Activated CD8-positive, alpha-beta T cell treated with anti-CD3 and anti-CD28 coated beads for 36 hours (primary cell): ENCODE measurements at regions not wholly inside any gene's neighbourhood (a gene's known extent, or its start where the extent isn't known, plus 50 kb on each side); places are given as distances from the start of the nearest gene placed in this dataset.
A peak's percentile ranks its signal among the peaks of the same experiment; 100 is the strongest.

Source experiments
- ATAC-seq: fragments of 200-7000 bp; cut with Tn5 transposase; one replicate; pipeline ENCODE4 v1.10.0; 2021; ENCODE audit warnings: mild to moderate bottlenecking, moderate library complexity
- CTCF ChIA-PET: fragments of 350-600 bp; sonication (Branson Sonifier 250); formaldehyde crosslinking; loops from one replicate; lab custom pipeline; 2021; ENCODE audit warnings: antibody characterized with exemption; lab: Charles Lee
- POLR2A ChIA-PET: fragments of 350-600 bp; sonication (Branson Sonifier 250); formaldehyde crosslinking; loops from one replicate; lab custom pipeline; 2021; ENCODE audit warnings: antibody characterized with exemption; lab: Charles Lee
- DNase-seq: peaks from one replicate; pipeline ENCODE4 v3.0.0-alpha.2; 2020
- H3K27ac Mint-ChIP-seq: one replicate; pipeline ENCODE4 v1.8.0; 2021; ENCODE audit warnings: mild to moderate bottlenecking, mixed read lengths
- H3K27me3 Mint-ChIP-seq: one replicate; pipeline ENCODE4 v1.8.0; 2021; ENCODE audit warnings: mixed read lengths
- H3K36me3 Mint-ChIP-seq: one replicate; pipeline ENCODE4 v1.8.0; 2021; ENCODE audit warnings: low read depth, mixed read lengths
- H3K4me1 Mint-ChIP-seq: one replicate; pipeline ENCODE4 v1.8.0; 2021; ENCODE audit warnings: low read depth, mixed read lengths
- H3K4me3 Mint-ChIP-seq: one replicate; pipeline ENCODE4 v1.8.0; 2021; ENCODE audit warnings: mild to moderate bottlenecking, moderate library complexity, mixed read lengths
- H3K9me3 Mint-ChIP-seq: one replicate; pipeline ENCODE4 v1.8.0; 2021; ENCODE audit warnings: mixed read lengths
- CTCF ChIP-seq: fragments of 200-600 bp; IDR thresholded peaks from one replicate; pipeline ENCODE4 v1.8.0; 2022; ENCODE audit warnings: antibody characterized with exemption, mild to moderate bottlenecking
- intact Hi-C: fragments of 100-400 bp; cut with micrococcal nuclease; formaldehyde crosslinking; loops from one replicate; pipeline ENCODE4 v1.10.0; 2022

- no peak for TF ChIP-seq CTCF
- CTCF ChIA-PET: no interaction called here
- H3K36me3 Mint-ChIP-seq: no peaks in the 10 kb centered on the region
- no peaks in the 10 kb centered on the region for H3K27me3 Mint-ChIP-seq
- no peaks in the 10 kb centered on the region for H3K4me1 Mint-ChIP-seq
- DNase-seq: peak; percentile 29
- POLR2A ChIA-PET: no interaction called here
- H3K4me3 Mint-ChIP-seq: no peak overlapping the region
- no peaks in the 10 kb centered on the region for H3K9me3 Mint-ChIP-seq
- intact Hi-C loops: no loop called here
- H3K27ac Mint-ChIP-seq: no peak overlapping the region
- ATAC-seq: peak; percentile 67
These were observed 253.8 kb downstream of the FBXO15 start for GRCh38 chr18:73893880-73894279.

GRCh38 chr18:73891572-73892421, 255.8 kb downstream of the FBXO15 start:
- Mint-ChIP-seq H3K36me3 (no peaks in the 10 kb centered on the region), H3K4me3 (no peak overlapping the region), H3K4me1 (no peaks in the 10 kb centered on the region), H3K27me3 (no peaks in the 10 kb centered on the region), H3K27ac (no peak overlapping the region), H3K9me3 (no peaks in the 10 kb centered on the region)
- intact Hi-C loops: no loop called here
- peak; percentile 31 for DNase-seq
- POLR2A ChIA-PET: no interaction called here
- ATAC-seq: peak; percentile 42
- CTCF ChIA-PET: interaction anchor here (1.0 kb wide), 1 partner anchor 10 kb away, joined by 3 read pairs; no protein-coding TSS in a partner anchor
- TF ChIP-seq CTCF: no peak

GRCh38 chr18:73888565-73888964, 259.1 kb downstream of the FBXO15 start:
- intact Hi-C loops: no loop called here
- no peaks in the 10 kb centered on the region for H3K9me3 Mint-ChIP-seq
- H3K36me3 Mint-ChIP-seq: no peaks in the 10 kb centered on the region
- H3K27me3 Mint-ChIP-seq: peaks cover 1% of the 10 kb centered on the region
- CTCF ChIA-PET: interaction anchor here (0.9 kb wide), 1 partner anchor 16 kb away, joined by 3 read pairs; no protein-coding TSS in a partner anchor
- H3K4me1 Mint-ChIP-seq: no peaks in the 10 kb centered on the region
- POLR2A ChIA-PET: no interaction called here
- no peak overlapping the region for H3K4me3 Mint-ChIP-seq
- no peak for TF ChIP-seq CTCF
- no peak overlapping the region for H3K27ac Mint-ChIP-seq
- no peak for ATAC-seq
- no peak for DNase-seq

GRCh38 chr18:73887801-73888200, 259.8 kb downstream of the FBXO15 start:
- CTCF ChIA-PET: no interaction called here
- Mint-ChIP-seq H3K4me3 (no peak overlapping the region), H3K4me1 (no peaks in the 10 kb centered on the region), H3K27ac (no peak overlapping the region), H3K9me3 (no peaks in the 10 kb centered on the region), H3K36me3 (no peaks in the 10 kb centered on the region), H3K27me3 (peaks cover 1% of the 10 kb centered on the region)
- DNase-seq: no peak
- POLR2A ChIA-PET: no interaction called here
- ATAC-seq: no peak
- TF ChIP-seq CTCF: no peak
- intact Hi-C loops: no loop called here

GRCh38 chr18:73884868-73885267, 262.8 kb downstream of the FBXO15 start:
- intact Hi-C loops: no loop called here
- H3K4me1 Mint-ChIP-seq: no peaks in the 10 kb centered on the region
- H3K27me3 Mint-ChIP-seq: peaks cover 1% of the 10 kb centered on the region
- CTCF ChIA-PET: interaction anchor here (0.6 kb wide), 1 partner anchor 810 kb away, joined by 3 read pairs; no protein-coding TSS in a partner anchor
- H3K4me3 Mint-ChIP-seq: no peak overlapping the region
- TF ChIP-seq CTCF: no peak
- POLR2A ChIA-PET: no interaction called here
- no peak for ATAC-seq
- no peak for DNase-seq
- no peak overlapping the region for H3K27ac Mint-ChIP-seq
- no peaks in the 10 kb centered on the region for H3K36me3 Mint-ChIP-seq
- no peaks in the 10 kb centered on the region for H3K9me3 Mint-ChIP-seq
